Activated CD4-positive, CD25-positive, alpha-beta regulatory T cell (primary cell): ENCODE measurements at regions not wholly inside any gene's neighbourhood (a gene's known extent, or its start where the extent isn't known, plus 50 kb on each side); places are given as distances from the start of the nearest gene placed in this dataset.
"Not testable (repeated sequence)": the region's sequence is repeated elsewhere in the genome, so short reads cannot be mapped to it uniquely, and the experiment has no call there.

Source experiments
- DNase-seq, 4 experiments: peaks; one replicate each; lab custom pipeline; 2025; lab: John Stamatoyannopoulos, UW

DNA sequence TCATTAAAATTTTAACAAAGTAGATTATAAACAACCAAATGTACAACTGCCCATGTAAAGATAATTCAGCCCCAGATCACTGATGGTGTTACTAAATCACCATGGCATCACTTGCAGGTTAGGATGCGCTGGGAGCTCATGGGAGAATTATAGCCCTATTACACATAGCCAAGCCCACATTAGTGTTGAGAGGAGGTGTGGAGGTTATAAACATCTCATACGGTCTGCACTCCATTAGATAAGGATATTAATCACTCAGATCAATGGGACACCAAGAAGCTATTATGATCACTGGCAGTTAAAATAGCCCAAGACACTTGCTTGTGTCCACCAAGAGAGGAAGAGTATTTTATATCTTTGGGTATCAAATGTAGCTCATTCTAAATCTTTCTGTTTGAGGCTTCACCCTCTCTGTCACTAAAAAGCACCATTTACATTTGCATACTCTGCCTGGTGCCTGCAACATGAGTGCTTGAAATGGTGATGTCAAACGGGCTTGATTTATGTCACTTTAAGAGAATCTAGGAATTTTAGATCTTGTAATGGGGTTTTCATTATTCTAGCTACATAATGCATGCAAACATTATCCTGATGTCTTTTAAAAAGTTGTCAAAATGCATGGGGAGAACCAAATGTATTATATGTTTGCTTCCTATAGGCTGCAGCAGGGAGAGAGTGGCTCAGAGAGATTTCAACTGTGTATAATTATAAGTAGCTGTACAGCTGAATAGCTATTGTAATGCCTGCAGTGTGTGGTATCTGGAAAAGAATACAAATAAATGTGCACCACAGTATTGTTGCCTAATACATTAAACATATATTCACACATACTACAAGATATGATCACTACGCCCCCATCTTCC lies 654.1 kb upstream of the MARCKS start:
- DNase-seq: no peak

DNA sequence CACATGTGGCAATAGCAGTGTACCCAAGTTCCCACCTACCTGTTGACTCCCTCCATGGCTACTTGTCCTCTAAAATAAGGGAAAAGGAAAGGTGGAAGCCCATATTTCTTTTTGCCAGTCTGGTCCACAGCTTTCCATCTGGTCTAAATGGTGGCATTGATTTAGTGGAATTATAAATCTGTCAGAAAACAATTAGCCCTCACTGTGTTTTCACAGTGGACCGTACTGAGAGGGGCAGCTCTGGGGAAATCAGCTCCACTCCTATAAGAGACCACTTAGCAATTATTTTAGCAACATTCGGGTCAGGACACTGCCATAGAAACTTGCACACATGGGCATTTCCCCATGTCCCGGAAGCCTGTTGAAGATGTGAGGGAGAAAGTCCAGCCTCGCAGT lies 653.4 kb upstream of the MARCKS start:
- DNase-seq: no peak

DNA sequence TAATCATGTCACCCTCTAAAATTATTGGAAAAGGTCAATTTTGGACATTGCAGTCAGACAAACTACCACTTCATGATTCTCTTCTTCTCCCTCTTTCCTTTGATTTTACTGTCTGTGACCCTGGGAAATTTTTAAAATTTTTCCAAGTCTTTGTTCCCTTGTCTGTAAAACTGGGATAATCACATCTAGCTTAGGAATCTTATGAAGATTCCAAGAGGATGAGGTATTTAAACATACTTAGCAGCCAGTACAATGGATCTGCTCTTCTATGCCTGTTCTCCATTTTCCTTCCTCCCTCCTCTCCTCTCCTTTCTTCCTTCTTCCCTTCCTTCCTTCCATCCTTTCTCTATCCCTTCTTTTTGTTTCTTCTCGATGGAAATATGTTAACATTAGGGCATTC lies 651.6 kb upstream of the MARCKS start:
- no peak for DNase-seq

DNA sequence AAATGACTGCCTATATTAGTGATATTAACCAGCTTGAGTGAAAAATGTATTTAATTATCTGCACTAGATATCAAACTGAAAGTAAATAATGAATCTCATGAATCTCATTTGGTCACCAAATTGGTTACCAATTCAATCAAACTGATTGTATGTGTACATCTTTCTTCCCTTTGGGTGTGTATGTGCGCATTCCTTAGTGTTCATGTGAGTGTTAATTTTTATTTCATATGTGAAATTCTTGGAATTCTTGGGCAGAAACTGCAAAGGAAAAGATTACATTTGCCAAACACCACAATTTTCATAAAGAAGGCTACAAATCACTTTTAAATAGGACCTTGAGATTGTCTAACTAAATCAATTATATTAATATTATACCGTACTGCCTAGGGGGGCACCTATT lies 648.4 kb upstream of the MARCKS start:
- DNase-seq: no peak

DNA sequence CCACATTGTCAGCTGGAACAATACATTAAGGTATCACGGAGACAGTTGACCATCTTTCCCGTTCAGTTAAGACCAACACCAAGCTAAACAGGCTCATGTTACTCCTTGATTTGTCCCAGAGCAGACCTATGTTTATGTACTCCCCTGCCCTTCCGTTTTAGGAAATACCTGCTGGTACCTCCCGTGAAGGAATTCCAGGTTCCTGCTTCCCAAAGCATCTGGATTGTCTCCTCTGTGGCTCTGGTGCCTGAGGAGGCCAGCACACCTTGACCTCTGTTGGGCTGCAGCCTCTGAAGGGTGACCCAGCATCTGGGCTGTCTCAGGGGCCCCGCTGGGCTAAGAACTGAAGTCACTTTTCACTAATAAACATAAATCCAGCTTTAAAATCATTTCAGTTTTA lies 647.8 kb upstream of the MARCKS start:
- no peak for DNase-seq

DNA sequence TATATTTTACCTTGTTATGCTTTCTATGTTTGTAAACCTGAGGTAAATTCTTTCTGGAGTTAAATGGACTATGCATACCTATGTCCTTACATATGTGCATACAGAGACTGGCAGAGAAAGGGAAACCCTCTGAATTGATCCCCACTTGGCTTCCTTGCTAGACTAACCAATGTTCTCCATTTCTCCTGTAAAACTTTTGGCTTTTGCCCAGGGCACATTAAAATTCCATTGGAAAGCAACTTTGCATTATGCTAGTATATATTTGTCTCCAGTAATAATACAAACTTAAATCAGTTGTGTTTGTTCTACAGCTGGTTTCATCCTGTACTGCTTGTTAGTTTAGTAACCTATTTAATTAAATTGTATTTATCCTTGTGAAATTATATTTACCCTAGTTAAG lies 646.0 kb upstream of the MARCKS start:
- DNase-seq: no peak

DNA sequence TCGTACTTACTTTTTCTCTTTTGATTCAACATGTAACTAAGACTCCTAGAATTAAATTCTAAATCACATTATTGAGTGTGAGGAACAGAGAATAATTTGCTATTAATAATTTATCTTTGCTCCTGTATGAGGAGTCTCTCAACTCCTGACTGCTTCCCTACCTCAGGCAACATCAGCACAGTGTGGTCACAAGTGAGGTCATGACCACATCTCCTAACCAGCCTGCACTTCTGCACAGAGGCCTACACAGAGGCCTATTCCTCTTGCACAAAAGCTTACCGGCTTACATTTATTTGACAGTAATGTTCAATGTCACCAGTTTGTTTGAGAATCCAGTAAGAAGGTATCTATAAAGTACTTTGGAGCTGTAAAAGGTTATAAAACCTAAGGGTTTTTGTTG lies 637.4 kb upstream of the MARCKS start:
- no peak for DNase-seq

DNA sequence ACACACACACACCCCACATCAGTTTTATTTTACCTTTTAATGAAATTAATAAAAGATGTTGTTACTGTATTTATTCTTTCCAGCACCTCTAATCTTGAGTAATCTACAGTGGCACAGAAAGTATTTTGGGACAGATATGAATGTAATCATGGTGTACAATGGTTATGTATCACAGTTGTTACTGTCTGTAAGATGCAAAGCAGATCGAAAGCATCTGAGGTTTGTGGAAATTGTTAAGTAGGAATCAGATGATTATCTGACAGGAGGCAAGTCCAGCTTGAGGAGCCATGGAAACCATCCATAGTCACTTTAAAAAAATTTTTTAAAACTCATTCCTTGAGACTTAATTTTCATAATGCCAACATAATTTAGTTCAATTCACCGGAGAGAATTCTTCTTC lies 636.3 kb upstream of the MARCKS start:
- DNase-seq: no peak

DNA sequence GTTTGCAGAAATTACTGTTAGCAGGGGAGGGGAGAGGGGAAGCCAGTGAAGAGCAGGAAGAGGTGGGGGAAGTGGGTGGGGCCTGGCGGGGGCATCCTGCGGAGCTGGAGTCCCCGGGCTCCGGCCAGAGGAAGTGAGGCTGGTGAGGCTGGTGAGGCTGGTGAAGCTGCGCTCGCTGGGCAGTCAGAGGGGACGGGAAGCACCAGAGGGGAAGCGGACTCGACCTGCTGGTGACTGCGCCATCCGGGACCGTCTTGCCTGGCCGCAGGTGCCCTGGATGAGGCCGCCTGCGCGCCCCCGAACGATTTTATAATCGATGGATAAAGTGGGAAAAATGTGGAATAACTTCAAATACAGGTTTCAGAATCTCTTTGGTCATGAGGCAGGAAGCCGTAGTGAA lies 635.3 kb upstream of the MARCKS start:
- no peak for DNase-seq

DNA sequence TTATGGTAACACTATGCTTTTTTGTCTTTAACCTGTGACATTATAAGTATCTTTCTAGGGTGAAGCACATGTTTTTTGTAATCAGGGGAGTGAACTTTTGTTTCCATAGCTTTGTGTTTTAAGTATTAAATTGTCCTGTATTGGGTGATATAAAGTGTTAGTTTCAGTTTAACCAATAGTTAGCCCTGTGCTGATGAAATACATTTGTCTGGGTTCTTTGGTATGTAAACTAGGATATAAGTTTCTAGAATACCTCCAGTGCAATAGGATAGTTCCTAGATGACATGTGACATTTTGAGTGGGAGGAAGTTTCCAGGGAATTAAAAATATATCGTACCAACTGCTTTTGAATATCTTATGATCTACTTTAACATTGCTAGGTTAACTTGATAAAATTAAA lies 611.0 kb upstream of the MARCKS start:
- DNase-seq: no peak

DNA sequence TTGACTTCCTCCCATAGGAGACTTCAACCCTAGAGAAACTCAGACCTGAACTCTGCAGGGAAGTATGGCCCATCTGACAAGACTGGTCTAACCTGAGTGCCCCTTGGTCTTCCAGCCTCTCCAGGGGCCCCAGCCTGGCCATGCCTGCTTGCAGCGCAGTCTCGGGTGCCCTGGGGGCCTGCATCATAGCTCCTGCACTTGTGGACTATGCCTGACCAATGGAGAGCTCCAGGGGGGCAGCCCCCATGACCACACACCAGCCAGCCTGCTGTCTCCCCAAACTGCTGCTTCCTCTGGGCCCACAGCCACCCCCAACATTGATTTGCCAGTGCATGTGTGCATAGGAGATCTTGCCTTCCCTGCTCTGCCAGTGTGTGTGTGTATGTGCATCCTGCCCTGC lies 608.6 kb upstream of the MARCKS start:
- DNase-seq: no peak

DNA sequence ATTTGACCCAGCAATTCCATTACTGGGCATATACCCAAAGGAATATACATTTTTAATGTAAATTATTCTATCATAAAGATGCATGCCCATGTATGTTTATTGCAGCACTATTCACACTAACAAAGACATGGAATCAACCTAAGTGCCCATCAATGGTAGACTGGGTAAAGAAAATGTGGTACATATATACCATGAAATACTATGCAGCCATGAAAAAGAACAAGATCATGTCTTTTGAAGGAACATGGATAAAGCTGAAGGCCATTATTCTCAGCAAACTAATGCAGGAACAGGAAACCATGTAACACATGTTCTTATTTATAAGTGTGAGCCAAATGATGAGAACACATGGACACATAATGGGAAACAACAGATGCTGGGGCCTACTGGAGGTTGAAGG lies 603.0 kb upstream of the MARCKS start:
- DNase-seq: not testable (repeated sequence)

DNA sequence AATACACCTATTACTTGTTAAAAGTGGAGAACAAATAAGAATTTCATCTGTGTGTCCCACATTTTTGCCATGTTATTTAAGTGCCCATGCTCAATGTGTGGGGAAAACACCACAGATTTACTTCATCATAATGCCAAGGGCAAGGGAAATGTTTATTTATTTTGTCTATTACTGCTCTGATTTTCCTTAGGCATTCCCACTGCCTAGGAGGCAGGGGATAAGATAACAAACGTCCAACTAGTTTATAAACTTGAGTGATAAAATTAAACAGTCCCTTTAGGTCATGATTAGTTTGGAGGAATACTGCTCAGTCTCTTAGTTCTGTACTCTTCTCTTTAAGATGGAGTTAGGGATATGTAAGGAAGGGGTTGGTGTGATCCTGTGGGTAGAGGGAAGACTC lies 598.4 kb upstream of the MARCKS start:
- no peak for DNase-seq

DNA sequence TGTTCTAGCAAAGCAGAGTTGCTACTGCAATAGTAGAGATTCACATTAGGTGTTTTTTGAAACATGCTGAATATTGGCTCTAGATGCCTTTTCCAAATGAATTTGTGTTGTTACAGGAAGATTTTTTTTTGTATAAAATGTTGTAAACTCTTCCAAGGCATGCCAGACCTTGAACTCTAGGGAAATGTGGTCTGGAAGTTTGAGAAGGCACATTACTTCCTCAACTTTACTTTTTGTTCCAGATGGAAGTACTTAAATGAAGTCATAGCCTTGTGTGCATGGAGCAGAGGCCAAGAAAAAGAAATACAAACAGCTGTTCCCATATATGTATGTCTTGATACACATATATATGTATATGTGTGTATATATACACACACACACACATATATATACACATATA lies 585.7 kb upstream of the MARCKS start:
- DNase-seq: no peak

DNA sequence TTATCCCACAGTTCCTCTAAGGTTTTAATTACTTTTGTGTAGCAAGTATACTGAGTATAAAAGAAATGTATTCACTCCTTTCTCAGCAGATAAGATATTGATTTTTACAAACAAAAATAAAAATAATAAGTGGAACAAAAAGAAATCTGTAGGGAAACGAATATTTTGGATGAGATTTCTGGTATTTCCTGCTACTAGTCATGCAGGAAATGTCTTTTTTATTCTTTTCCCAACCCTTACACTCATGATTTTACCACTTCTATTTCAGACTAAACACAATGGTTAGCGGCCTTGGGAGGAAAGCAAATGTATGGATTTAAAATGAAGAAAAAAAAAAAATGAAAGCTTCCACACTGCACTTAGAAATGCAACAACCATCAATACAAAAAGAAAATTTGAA lies 580.5 kb upstream of the MARCKS start:
- no peak for DNase-seq

DNA sequence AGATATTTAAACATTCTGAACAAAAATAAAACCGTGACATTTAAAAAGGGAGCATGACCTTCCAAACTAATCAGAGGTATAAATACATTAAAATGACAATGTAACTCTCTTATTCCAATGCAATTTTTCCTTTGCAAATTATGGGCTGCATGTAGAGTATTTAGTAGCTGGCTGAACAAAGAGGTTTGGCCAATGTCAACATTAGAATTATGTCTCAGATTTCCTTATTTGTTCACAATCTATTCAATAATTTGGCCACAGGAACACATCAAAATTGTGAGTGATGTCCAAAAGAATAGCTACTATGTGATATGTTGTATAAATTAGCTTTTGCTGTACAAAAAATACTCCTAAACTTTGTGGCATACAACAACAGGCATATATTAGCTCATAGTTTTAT lies 580.0 kb upstream of the MARCKS start:
- DNase-seq: no peak

DNA sequence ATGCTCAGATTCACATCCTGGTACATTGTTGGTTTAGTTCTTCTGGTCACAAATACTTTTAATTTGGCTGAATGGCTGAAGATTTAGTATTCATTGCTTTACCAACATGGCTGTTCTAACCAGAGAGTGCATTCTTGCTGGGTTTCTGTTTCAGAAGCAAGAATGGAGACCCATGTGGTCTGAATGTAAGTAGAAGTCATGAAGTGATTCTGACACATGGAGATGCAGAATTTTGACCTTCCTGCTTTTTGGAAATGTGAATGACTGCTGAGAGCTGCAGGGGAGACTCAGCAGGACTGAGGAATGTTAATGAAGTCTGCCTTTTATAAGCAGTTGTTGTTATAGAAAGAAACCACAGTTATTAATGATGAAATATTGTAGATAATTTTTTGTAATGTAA lies 576.1 kb upstream of the MARCKS start:
- no peak for DNase-seq

DNA sequence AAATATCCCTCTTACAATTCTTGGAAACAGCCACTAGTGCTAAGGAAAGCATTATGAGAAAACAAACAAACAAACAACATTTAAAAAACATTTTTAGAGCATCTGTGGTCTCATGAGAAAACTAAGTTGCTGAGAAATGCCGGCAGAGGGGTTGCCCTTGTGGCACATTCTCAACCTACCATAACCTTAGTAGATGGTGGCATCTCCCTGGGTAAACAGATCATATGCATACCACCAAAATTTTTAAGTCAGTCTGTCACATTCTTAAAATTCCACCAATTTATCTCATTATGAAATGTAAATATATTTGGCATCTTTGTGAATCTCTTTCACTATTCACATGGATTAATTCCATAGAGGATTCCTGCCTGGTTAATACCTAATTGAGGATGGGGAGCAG lies 575.7 kb upstream of the MARCKS start:
- DNase-seq: no peak

DNA sequence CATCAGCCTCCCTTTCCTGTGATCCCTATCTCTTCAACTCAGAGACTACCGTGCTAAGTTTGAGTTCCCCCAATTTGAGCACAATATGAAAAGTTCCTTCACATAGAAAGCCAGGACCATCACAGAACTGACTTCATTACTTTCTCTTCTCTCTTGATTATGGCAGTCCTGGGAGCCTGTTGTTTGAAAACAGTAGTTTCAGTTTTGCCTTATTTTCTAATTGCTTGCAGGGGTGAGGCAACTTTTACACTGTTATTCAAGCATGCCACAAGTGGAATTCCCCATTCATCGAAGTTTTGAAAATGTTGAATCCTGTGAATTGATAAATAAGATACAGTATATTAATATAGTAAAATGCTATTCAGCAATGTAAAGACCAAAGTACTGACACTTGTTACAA lies 569.7 kb upstream of the MARCKS start:
- no peak for DNase-seq

DNA sequence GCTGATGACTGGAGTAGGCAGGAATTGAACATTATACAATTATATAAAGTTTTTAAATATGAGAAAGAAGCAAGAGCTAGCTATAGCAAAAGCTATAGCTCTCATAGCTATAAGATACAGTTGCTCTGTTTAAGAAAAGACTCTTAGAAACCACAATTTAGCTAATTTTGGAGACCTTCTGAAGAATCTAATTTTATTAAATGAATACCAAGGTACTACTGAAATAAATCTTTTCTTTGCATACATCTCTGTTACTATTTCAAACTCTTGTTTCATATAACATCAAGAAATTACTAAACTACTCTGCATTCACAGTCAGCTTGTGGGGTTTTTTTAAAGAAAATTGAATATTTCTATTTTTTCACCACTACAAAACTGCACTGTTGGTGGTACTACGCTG lies 568.7 kb upstream of the MARCKS start:
- DNase-seq: no peak

DNA sequence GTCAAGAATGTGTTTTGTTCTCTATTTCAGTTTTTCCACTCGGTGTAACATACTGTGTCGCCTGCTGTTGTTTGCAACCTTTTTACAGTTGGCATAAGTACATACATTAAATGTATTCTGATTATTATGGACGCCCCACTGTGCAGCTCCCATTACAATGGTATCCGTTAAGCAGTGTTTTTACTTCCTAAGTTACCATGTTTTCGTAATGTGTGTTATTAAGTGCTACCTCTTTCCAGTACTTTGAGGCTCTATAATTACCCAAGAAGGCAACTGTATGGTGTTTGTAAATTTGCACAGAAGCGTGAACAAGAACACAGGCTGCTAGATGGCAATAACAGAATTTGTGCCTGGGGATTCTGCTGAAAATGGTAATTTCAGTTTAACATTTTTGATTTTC lies 568.0 kb upstream of the MARCKS start:
- DNase-seq: no peak

DNA sequence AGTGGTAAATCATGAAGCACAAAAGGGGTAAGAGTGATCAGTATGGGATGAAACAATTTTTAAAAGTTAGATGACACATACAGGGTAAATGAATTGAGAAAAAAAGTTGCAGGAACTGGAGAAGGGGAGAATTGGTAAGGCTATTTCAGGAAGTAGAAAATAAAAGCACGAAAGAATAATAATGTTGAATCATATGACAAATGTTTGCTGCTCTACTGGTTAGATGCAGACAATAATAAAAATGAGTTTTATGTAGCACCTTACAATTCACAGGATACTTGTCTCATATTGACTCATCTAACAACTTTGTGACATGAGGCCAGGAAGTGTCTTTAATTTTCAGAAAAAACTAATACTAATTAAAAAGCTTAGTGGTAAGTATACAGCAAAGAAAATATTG lies 566.5 kb upstream of the MARCKS start:
- DNase-seq: no peak

DNA sequence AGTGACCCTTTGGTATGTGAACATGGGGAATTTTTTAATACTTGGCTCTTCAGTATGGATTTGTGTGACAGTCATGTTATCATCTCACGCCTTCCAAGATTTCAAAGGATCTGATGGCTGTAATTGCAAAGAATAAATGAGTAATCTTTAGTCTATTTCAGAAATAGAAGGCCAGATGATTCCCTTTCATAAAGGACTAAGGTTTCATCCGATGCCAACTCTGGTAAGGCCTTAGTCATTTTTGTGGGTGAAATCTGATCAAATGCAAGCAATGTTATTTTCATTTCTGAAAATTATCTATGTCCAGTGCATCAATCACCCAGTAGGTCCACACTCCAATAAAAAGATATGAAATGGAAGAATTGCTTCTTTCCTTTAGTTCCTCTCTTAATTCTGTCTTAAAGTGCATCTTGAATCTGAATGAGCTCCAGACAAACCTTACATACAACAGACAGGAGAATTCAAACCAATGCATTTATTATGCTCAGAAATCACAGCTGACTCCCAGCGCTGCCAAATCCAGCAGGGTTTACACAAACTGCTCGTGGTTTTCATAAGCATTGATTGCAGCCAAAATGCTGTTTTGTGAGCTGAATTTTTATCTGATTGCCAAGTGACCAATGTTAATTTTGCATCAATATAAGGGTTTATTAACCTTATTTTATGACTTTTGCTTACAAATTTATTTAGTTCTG lies 565.2 kb upstream of the MARCKS start:
- no peak for DNase-seq
